Glutamatergic neuron (in vitro differentiated cells): ENCODE measurements at regions not wholly inside any gene's neighbourhood (a gene's known extent, or its start where the extent isn't known, plus 50 kb on each side); places are given as distances from the start of the nearest gene placed in this dataset.

Experiments
- DNase-seq: peaks from one replicate; pipeline ENCODE4 v3.0.0; 2022
- H3K27ac Mint-ChIP-seq: one replicate; pipeline ENCODE4 v1.8.0; 2020; ENCODE audit warnings: mild to moderate bottlenecking, mixed read lengths, inconsistent platforms; ENCODE audit not compliant: unreplicated experiment
- H3K27me3 Mint-ChIP-seq: one replicate; pipeline ENCODE4 v1.8.0; 2020; ENCODE audit warnings: mild to moderate bottlenecking, moderate library complexity, mixed read lengths, inconsistent platforms; ENCODE audit not compliant: unreplicated experiment
- H3K36me3 Mint-ChIP-seq: one replicate; pipeline ENCODE4 v1.8.0; 2020; ENCODE audit warnings: mild to moderate bottlenecking, mixed read lengths, inconsistent platforms; ENCODE audit not compliant: unreplicated experiment
- H3K4me1 Mint-ChIP-seq: one replicate; pipeline ENCODE4 v1.8.0; 2020; ENCODE audit warnings: mild to moderate bottlenecking, low read depth, mixed read lengths, inconsistent platforms; ENCODE audit not compliant: unreplicated experiment
- H3K4me3 Mint-ChIP-seq: one replicate; pipeline ENCODE4 v1.8.0; 2020; ENCODE audit warnings: mild to moderate bottlenecking, mixed read lengths, inconsistent platforms; ENCODE audit not compliant: unreplicated experiment
- H3K9me3 Mint-ChIP-seq: one replicate; pipeline ENCODE4 v1.8.0; 2020; ENCODE audit warnings: mild to moderate bottlenecking, moderate library complexity, mixed read lengths, inconsistent platforms; ENCODE audit not compliant: unreplicated experiment
- CTCF ChIP-seq: fragments of 200-600 bp; sonication (generic); IDR thresholded peaks from one replicate; pipeline ENCODE4 v1.5.0; 2021; ENCODE audit not compliant: partially characterized antibody, unreplicated experiment

DNA sequence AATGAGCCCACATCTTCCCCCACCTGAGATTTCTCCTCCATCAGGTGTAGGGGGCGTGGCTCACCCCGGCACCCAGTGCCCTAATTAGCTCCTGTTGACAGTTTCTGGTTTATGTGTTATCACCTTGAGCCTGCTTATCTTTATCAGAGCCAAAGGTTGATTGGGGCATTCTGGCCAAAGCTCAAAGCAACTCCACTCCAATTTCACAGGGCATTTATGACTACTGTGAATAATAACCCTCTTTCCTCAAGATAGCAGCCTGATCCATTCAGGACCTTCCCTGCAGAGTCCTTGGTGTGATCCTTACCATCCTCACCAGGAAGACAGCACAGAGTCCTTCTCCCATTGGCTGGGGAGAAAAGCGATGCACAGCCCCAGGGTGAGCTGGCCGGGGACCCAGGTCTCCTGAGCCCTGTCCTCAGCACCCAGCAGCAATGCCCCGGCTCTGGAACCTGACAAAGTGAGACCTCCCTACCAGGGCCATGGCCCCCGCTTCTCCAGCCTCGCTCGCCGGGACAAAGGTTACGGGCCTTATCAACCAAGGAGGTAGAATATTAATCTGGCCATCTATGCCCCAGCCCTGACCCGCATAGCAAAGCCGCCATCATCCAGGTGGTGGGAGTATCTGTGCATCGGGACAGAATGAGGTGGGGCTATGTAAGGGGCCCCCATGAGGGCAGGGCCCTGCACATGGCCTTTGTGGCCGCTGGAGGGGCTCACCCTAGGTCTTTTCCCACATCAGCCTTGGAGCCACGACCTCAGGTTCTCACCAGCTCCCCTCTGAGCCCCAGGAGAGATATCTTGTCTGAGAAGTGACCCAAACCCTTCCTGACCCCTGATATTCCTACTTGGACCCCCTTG lies 64.5 kb downstream of the ZFP36L2 start:
- no peaks in the 10 kb centered on the region for H3K4me1 Mint-ChIP-seq
- DNase-seq, result no peak
- no peaks in the 10 kb centered on the region for H3K36me3 Mint-ChIP-seq

DNA sequence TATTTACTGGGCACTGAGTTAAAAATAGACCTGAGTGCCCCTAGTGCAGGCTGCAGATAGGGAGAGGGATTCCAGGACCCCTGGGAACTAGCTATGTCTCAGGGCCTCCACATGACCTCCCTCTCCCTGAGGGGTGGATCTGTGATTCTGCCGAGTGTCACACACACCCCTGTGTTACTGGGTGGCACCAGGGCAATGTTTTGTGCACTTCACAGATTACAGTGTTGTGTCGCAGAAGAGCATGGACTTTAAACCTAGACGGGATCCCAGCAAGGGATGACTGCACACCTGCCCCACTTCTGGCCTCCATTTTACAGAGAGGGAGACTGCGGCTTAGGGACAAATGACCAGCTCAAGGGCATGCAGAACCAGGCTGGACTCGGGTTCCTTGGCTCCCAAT lies 65.6 kb downstream of the ZFP36L2 start:
- Mint-ChIP-seq H3K36me3 (no peaks in the 10 kb centered on the region), H3K27me3 (peaks cover 3% of the 10 kb centered on the region), H3K4me3 (no peak overlapping the region), H3K27ac (no peak overlapping the region), H3K4me1 (no peaks in the 10 kb centered on the region), H3K9me3 (peaks cover 4% of the 10 kb centered on the region)
- no peak for TF ChIP-seq CTCF
- DNase-seq, result no peak

More for the DNA sequence above, 64.5 kb downstream of the ZFP36L2 start:
- Mint-ChIP-seq H3K4me3 (no peak overlapping the region), H3K27me3 (peaks cover 3% of the 10 kb centered on the region), H3K9me3 (peaks cover 4% of the 10 kb centered on the region), H3K27ac (no peak overlapping the region)
- no peak for TF ChIP-seq CTCF

DNA sequence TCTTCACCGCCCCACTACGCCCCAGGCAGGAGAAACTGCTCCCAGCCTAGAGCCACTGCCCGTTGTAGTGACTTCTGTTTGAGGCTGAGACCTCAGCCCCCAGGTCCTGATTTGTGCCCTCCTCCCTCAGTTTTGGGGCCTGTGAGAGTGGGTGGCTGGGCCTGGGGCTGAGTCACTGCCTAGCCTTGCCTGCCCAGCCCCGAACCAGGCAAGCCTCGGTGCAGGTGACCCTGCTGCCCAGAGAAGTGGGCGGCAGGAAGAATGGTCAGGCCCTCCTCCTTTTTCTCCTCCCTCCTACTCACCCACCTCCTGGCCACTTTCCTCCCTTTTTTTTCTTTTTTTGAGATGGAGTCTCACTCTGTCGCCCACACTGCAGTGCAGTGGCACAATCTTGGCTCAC lies 66.6 kb downstream of the ZFP36L2 start:
- no peak overlapping the region for H3K27ac Mint-ChIP-seq

DNA sequence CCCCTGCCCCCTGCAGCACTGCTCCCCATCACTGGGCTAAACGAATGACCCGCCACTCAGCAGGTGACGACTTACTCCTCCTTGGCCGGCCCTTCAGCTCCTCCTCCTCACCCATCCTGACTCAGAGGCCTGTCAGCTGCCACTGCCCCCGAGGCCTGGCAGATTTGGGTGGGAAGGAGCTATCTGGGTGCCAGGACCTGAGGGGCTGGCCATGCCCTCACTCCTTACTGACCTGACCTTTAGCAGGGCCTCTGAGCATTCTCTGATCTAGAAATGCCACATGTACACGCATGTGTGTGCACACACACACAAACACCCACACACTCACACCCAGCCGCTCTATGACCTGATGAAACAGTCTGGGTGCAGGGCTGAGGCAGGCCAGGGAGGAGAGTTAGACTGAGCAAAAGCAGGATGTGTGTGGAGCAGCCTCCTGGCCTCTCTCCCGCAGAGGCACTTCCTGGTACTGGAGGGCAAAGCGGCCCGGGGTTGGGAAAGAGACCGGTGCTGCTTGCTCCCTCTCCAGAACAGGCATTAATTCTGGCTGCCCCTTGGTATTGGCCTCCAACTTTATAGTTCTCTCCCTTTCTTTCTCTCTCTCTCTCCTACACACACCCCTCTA lies 68.0 kb downstream of the ZFP36L2 start:
- H3K4me1 Mint-ChIP-seq, result peaks cover 5% of the 10 kb centered on the region
- peaks cover 11% of the 10 kb centered on the region for H3K27me3 Mint-ChIP-seq
- H3K27ac Mint-ChIP-seq, result no peak overlapping the region
- no peak for DNase-seq
- peaks cover 6% of the 10 kb centered on the region for H3K36me3 Mint-ChIP-seq
- H3K9me3 Mint-ChIP-seq, result peaks cover 3% of the 10 kb centered on the region
- H3K4me3 Mint-ChIP-seq, result no peak overlapping the region
- TF ChIP-seq CTCF, result no peak

More for the DNA sequence above, 66.6 kb downstream of the ZFP36L2 start:
- H3K36me3 Mint-ChIP-seq, result no peaks in the 10 kb centered on the region
- H3K4me1 Mint-ChIP-seq, result no peaks in the 10 kb centered on the region
- no peak for DNase-seq
- peaks cover 4% of the 10 kb centered on the region for H3K9me3 Mint-ChIP-seq
- no peak overlapping the region for H3K4me3 Mint-ChIP-seq
- no peak for TF ChIP-seq CTCF
- H3K27me3 Mint-ChIP-seq, result peaks cover 8% of the 10 kb centered on the region
